HG02943 (cell line): ENCODE measurements at regions not wholly inside any gene's neighbourhood (a gene's known extent, or its start where the extent isn't known, plus 50 kb on each side); places are given as distances from the start of the nearest gene placed in this dataset.

Experiments
- ATAC-seq: cut with Tn5 transposase; IDR thresholded peaks from one replicate; pipeline ENCODE4 v1.9.1; 2021; ENCODE audit warnings: mild to moderate bottlenecking, low read depth, moderate library complexity; ENCODE audit not compliant: unreplicated experiment

DNA sequence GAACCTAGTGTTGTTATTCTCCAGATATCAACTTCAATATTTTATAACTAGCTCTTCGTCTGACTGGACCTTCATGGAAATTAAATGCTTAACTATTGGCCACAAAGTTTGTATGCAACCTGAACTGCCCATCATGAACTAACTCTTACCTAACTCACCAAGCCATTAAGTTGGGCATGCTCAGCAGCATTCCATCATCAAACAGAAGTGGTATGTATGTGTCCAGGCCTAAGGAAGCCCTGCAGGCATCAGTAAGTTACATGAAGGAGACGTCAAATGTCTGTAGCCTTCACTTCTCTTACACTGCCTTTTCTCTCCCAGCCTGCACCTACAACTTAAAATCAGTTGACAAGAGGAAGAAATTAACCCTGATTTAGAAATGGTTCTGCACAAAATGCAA is 1639.2 kb upstream of the PABPC4L start:
- ATAC-seq = no peak

DNA sequence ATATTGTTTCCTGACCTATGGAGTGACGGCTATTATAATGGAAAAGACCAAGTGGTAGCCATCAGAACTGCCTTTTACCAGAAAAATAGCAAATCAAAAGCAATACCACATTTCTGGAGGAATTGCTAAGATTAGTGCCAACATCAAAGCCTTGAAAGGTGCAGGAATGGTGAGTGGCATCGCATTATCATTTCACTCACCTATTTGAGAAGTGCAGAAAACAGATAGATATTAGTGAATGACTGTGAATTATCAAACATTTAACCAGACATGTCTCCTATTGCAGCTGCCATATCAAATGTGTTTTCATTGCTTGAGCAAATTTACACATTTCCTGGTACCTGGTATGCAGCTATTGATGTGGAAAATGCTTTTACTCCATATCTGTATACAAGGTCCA is 1638.1 kb upstream of the PABPC4L start:
- no peak for ATAC-seq

DNA sequence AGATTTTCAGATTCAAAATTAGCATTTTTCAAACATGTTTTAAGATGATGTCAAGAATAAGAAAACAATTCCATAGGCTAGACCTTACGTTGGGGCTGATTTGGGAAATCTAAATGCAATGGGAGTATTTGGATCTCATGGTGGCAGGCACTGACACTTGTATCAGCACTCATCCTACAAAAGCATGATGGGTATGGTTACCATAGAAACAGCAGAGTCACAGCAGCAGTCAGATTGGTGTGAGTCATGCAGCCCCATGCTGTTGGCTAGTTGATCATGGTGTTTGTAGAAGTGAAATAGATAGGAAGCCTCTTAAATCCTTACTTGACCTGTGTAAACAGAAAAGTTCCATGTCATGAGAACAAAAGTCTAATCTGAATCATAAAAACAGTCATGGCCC is 1637.3 kb upstream of the PABPC4L start:
- ATAC-seq = no peak

DNA sequence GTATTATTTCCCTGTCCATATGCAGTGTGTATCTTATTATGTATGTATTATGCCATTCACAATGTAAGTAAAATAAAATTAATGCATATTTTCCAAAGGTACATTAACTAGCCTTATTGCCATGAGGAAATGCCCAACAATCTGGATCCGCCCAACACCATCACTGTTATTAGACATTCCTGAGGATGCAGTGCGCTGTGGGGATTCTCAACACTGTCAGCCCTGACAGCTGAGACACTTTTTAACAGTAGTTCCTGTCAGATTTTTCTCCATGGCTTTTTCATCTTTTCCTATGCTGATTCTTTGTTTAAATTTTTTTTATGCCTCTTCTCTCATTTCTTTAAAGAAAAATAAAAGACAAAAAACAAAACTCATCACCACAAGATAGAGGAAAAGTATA is 1632.9 kb upstream of the PABPC4L start:
- ATAC-seq = no peak

DNA sequence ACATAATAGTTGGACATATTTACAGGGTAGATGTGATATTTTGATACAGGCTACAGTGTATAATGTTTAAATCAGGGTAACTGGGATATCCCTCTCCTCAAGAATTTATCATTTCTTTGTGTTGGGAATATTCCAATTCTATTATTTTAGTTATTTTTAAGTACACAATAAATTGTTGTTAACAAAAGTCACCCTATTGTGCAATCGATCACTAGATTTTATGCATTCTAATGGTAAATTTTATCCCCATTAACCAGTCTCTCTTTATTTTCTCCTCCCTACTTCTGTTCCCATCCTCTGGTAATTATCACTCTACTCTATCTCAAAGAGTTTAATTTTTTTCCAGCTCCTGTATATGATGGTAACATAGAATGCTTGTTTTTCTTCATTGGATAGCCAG is 1631.9 kb upstream of the PABPC4L start:
- ATAC-seq = no peak

DNA sequence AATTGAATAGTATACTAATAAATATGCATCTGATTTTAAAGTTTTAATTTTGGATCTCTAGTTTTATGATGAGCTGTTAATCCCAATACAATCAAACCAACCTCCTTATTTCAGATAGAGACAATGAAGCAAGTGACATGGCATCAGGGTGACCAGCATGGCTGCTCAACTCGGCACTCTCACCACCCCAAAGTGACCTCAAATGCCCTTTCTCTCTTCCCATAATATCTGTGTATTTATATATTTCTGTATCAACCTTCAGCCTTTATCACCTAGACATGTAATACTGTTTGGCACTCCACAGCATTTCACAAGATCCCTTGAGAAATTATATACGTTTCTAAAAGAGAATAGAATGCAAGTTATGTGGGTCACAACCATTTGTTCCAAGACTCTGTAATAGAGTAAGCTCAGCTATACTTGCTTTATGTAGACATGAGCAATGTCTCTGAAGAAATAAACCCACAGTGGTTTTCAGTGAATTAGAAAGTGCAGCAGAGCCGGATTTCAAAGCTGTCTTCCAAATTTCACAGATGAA is 1623.2 kb upstream of the PABPC4L start:
- ATAC-seq = no peak

DNA sequence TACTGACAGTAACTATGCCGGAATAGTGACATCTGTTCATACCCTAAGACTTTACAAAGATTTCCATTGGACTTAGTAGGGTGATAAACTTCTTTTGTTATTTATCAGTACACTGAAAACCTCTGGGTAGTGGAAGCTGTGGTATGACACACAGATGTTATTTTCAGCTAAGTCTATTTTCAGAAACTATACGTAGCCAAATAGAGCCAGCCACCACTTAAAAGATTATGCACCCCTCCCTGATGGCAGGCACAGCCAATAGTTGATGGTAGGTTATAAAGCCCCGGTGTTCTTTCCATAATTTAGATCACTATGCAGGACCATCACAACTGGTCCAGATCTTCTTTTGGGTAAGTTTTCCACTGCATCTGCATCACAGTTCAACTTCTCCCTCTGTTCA is 1603.2 kb upstream of the PABPC4L start:
- no peak for ATAC-seq

DNA sequence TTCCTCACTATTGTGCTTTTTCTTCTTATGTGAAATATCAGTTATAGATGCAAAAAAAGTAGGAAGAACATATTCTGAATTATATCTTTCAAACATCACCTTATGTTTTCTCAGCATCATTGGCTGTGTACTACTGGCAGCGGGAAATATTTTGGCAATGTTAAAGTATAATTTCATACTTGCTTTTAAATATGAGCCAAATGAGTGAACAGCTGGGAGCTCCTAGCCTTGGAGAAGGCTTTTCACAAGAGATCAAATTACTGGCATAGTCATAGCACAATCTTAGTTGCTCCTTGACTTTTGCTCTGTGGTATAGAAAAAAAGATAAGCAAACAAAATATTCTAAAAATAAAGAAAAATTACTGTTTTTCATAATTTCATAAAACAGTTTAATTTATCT is 1575.8 kb upstream of the PABPC4L start:
- ATAC-seq = no peak

DNA sequence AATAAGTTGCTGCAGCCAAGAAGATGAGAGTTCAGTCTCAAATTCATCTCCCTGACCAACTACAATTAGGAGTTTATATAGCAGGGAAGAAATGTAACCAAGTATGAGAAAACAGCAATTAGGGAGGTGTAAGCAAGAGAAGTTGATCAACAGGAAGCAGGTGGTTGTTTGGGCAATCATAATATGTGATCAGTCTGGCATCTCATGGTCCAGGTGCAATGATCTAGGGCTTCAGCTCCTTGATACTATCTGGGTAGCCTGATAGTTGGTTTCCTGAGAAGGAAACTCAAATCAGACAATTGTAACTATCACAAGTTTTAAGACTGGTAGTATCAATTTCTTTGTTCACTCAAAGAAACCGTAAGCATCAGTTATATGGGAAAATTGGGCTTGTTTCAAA is 1574.3 kb upstream of the PABPC4L start:
- ATAC-seq = no peak

DNA sequence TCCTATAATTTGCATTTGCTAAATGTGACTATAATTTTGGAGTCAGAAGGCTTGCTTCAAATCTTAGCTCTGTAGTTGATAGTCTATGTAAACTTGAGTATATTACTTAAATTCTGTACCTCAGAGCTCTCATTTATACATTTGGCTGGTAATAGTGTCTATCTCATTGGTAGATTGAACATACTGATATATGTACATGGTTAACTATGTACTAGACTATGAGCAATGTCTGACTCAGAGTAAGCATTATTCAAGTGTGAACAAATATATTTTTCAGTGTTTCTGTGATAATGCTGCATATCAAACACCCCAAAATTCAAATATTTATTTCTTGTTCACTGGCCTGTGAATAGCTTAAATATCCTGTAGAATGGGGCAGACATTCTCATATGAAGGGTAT is 1568.9 kb upstream of the PABPC4L start:
- ATAC-seq = no peak

DNA sequence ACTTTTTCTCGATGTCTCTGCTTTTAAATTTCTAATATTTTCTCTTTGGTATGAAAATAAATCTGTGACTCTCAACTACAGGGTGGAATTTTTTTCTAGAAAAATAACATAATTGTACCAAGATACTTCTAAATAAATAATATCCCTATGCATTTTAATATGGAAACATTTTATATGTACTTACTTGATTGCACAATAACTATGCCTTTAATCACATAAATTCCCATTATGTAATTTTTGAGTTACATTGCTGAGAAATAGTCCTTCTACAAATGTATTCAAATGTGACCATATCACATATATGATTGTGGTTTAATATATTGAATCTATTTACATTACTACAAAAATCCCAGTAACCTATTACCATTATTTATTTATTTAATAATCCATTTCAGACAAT is 1543.3 kb upstream of the PABPC4L start:
- no peak for ATAC-seq

DNA sequence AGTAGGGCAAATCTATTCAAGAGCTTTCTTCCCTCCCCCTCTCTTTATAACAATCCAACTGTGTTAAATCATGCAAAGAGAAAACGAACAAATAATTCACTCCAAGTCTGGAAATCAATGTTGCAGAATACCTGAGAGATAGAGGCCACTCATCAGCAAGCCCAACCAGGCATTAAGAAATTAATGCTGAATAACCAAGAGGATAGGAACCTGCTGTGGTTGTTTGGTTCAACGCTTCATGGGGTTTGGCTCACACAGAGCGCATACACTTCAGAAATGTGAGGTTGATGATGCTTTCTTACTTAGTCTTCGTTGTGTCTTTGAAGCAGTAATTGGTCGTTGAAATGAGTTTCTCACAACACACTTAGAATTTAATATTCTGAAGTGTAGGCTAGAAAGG is 1540.0 kb upstream of the PABPC4L start:
- no peak for ATAC-seq

DNA sequence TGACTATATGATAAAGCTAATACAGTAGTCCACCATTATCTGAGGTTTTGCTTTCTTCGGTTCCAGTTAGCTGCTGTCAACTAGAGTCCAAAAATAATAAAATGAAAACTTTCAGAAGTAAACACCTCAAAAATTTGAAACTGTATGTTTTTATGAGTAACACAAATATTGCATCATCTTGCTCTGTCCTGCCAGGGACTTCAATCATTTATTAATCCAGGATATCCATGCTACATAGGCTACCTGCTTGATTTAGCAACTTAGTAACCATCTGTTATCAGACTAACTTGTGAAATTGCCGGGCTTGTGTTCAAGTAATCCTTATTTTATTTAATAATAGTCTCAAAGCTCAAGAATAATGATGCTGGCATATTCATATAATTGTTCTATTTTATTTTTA is 1537.8 kb upstream of the PABPC4L start:
- no peak for ATAC-seq

DNA sequence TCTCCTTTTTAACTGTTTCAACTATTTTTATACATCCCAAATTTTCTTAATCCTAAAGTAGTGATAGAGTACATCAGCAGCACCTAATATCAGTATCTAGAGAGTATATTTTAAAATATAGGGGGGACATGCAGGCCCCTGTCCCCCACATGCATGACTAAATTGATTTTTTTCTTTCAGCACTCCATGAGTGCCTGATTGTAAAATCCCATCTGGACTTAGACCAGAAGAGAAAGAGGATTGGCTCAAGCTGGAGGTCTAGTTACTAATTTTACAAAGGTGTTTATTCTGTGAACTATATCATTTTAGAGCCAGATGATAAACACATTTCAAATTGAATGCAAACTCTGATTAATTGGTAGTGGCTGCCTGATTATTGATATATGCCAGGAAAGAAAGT is 1533.9 kb upstream of the PABPC4L start:
- no peak for ATAC-seq

DNA sequence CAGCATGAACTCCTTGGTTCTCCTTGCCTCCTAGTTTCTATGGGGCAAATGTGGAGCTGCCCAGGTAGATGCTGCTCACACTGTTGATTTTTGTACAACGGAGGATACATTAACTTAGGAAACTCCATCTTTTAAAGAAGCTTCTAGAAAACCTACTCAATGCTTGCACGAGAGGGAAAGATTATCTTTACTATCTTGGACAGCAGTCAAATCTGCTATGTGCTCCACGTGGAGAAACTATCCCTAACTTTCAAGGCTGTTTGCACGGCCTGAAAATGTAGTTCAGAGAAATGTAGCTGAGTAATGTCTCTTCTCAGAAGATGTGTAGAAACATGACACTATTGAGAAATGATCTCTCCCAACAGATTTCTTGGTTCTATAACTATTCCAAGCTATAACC is 1530.9 kb upstream of the PABPC4L start:
- ATAC-seq = no peak

DNA sequence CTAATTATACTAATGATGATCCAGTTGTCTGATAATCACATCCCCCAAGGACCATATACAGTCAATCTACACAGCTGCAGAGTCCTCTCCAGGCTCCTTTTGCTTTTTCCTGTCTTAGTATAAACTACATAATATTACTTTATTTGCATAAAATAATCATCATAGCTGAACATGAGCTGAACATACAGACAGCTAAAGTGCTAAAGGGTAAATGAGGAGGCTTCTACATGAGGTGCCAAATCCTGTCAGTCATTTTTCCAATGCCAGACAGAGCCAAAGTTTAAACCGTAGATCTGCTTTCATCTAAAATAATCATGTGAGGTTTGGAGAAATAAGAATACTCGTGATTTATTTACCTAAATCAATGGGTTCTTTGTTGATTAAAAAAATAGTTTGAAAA is 1530.1 kb upstream of the PABPC4L start:
- no peak for ATAC-seq

DNA sequence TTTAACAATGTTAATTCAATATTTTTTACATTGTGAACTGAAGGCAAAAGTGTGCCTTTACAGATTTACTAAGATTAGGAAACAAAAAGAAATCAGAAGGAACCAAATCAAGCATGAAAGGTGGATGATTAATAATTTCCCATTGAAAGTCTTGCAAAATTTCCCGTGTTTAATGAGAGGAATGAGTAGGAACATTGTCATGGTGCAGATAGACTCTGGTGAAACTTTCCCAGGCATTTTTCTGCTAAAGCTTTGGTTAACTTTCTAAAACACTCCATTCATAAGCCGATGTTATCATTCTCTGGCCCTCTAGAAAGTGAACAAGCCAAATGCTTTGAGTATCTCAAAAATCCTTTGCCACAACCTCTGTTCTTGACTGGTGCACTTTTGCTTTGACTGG is 1522.8 kb upstream of the PABPC4L start:
- ATAC-seq = no peak

DNA sequence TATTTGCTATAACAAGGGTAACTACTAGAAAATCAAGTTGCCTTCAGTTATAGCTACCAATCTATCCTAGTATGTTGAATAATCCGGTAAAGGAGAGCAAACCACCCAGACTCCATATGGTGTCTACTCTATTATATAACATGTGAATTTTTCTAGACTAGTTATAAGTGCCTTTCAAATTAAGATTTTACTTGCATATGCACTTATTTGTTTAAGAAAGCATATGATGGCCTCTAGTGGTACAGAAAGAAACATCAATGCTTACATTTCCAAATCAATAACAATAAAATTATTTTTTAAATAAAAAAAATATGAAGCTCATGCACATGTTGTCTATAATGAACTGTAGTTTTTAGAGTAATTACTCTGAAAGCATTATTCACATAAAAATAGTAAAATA is 1516.4 kb upstream of the PABPC4L start:
- no peak for ATAC-seq

DNA sequence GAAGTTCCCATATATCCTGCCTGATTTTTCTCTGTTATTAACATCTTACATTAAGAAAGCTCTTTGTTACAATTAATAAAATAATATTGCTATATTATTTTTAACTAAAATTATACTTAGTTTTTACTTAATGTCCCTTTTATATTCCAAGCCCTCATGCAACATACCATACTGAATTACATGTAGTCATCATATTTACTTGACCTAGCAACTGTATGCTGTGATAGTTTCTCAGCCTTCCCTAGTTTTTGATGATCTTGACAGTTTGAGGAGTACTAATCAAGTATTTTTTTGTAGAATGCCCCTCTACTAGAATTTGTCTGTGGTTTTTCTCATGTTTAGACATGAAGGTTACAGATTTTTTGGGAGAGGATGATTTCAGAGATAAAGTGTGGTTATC is 1503.8 kb upstream of the PABPC4L start:
- no peak for ATAC-seq

DNA sequence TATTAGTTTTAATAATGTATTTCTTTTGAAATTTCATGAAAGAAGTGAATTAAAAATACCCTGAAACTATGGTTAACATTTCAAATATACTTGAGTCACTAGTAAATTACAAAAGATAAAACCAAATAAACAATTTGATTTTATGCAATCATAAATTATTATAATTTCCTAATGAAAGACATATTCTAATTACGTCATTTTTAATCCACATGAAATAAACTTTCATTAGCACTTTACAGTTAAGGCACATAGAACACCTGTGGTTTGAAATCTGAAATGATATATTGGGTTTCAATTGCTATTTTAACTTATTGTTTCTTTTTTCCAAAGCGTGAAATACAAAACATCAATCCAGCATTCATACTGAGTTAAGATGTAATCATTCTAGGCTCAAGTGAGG is 1492.5 kb upstream of the PABPC4L start:
- no peak for ATAC-seq

DNA sequence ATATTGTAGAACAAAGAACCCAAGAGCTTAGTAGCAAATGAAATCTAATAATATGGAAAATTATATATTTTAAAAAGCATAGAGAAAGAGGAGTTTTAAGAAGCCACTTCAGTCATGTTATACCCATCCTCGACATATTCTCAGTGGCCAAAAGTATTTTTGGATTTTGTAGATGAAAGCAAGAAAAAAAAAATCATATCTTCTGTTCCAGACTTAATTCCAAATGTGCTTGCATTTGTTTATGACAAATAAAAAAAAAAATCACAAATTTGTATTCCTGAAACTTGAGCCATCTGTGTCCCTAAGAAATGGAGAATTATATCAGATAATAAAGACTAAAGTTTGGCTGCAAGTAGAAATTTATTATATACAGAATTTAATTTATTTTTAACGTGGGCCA is 1482.4 kb upstream of the PABPC4L start:
- no peak for ATAC-seq

DNA sequence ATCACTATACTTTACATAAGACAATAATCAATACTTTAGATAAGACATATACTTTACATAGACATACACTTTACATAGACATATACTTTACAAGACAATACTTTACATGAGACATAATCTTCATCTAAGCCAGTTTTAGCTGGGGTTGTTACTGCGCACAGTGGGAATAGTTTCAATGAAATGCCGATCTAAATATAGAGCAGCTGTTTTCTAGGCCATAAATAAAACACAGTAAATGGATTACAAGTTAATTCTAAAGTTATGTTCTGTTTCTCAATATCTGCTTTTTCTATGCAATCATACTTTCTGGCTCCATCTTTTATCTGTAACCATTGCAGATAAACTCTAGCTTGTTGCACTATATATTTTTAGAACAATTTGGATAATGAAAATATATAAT is 1470.6 kb upstream of the PABPC4L start:
- no peak for ATAC-seq

DNA sequence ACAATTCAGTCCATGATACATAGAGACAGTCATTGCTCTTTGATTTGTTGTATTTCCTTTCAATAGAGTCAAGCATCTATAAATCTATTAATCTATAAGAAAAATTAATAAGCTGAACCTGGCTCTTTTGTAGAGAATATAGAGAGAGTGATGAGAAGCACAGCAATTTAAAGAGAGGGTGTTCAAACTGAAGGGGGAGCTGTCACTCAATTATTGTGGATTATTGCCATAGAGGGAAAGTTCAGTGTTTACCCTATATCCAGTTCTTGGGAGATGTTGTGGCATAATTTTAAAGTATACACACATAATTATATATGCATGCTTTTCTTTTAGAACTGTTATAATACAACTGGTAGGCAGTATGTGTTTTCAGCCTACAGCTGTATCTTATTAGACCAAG is 1469.0 kb upstream of the PABPC4L start:
- ATAC-seq = no peak
